ENCODE measurements at regions not wholly inside any gene's neighbourhood (a gene's known extent, or its start where the extent isn't known, plus 50 kb on each side); places are given as distances from the start of the nearest gene placed in this dataset.

- no peak for DNase-seq (ENCODE audit: low read depth)
- no peak overlapping the region for H3K4me3 ChIP-seq (ENCODE audit: low read depth, low read length)
- no peak for TF ChIP-seq CTCF (IDR thresholded peaks at IDR 0.05; ENCODE audit: insufficient read depth, low read length)
These were observed 228.9 kb upstream of the CDH9 start for GRCh38 chr5:27267209-27267824.

- no peak overlapping the region for H3K4me3 ChIP-seq (ENCODE audit: low read depth, low read length)
- DNase-seq (ENCODE audit: low read depth), result peak; percentile 65
- TF ChIP-seq CTCF (IDR thresholded peaks at IDR 0.05; ENCODE audit: insufficient read depth, low read length), result no peak
These were observed 227.8 kb upstream of the CDH9 start for GRCh38 chr5:27266184-27266583.

GRCh38 chr5:27257696-27258095, 219.3 kb upstream of the CDH9 start:
- no peak for TF ChIP-seq CTCF (IDR thresholded peaks at IDR 0.05; ENCODE audit: insufficient read depth, low read length)
- H3K4me3 ChIP-seq (ENCODE audit: low read depth, low read length), result no peak overlapping the region
- no peak for DNase-seq (ENCODE audit: low read depth)

- TF ChIP-seq CTCF (IDR thresholded peaks at IDR 0.05; ENCODE audit: insufficient read depth, low read length), result no peak
- DNase-seq (ENCODE audit: low read depth), result no peak
- no peak overlapping the region for H3K4me3 ChIP-seq (ENCODE audit: low read depth, low read length)
These were observed 214.5 kb upstream of the CDH9 start for GRCh38 chr5:27252911-27253310.

- H3K4me3 ChIP-seq (ENCODE audit: low read depth, low read length), result no peak overlapping the region
- no peak for TF ChIP-seq CTCF (IDR thresholded peaks at IDR 0.05; ENCODE audit: insufficient read depth, low read length)
- DNase-seq (ENCODE audit: low read depth), result no peak
These were observed 203.9 kb upstream of the CDH9 start for GRCh38 chr5:27242258-27242626.

- DNase-seq (ENCODE audit: low read depth), result peak; percentile 97
- peak; percentile 52 for TF ChIP-seq CTCF (IDR thresholded peaks at IDR 0.05; ENCODE audit: insufficient read depth, low read length)
- H3K4me3 ChIP-seq (ENCODE audit: low read depth, low read length), result no peak overlapping the region
These were observed 203.3 kb upstream of the CDH9 start for GRCh38 chr5:27241564-27242257.
